ENCODE measurements at regions not wholly inside any gene's neighbourhood (a gene's known extent, or its start where the extent isn't known, plus 50 kb on each side); places are given as distances from the start of the nearest gene placed in this dataset.
A peak's percentile ranks its signal among the peaks of the same experiment; 100 is the strongest.

DNA sequence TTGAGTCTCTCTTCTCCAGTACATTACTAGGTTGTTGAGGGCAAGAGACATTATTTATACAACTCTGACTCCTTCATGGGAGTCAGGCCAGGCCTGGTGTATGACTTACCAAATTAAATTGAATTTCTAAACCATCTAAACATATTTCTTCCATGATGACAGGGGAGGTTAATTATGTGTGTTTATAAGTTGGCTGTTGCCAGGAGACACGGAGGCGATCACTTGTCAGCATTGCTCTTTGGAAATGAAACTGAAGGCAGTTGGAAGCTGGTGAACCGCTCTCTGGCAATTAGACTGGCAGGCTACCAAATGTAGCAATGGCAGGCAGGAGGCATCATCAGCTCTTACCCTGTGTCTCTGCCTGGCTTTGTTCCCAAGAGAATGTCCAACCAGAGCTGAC, 241.4 kb downstream of the KCNS3 start:
- TF ChIP-seq MXI1 (IDR thresholded peaks at IDR 0.05; ENCODE audit: borderline replicate concordance, low read depth, low read length) (no peak), RFX5 (IDR thresholded peaks at IDR 0.05; ENCODE audit: low read depth, low read length) (no peak), POLR2A (IDR thresholded peaks at IDR 0.05; ENCODE audit: low read depth, low read length) (no peak), CHD1 (IDR thresholded peaks at IDR 0.05; ENCODE audit: low read depth, low read length) (no peak), NFE2L2 (IDR thresholded peaks at IDR 0.05; ENCODE audit: low read depth, low read length) (no peak), SMC3 (IDR thresholded peaks at IDR 0.05; ENCODE audit: low read depth, low read length) (no peak), CEBPB (IDR thresholded peaks at IDR 0.05; ENCODE audit: low read depth, low read length) (peak; percentile 61), MAZ (IDR thresholded peaks at IDR 0.05; ENCODE audit: borderline replicate concordance, low read depth, low read length) (no peak)
- Histone ChIP-seq H3K18ac (ENCODE audit: low read depth, low read length) (no peak overlapping the region), H2AFZ (replicated peaks; ENCODE audit: low read length, poor library complexity) (peak overlapping the region; percentile 25), H3K4me1 (ENCODE audit: control insufficient read depth, insufficient read depth, low read length) (no peaks in the 10 kb centered on the region), H2BK20ac (ENCODE audit: low read depth, low read length) (peak overlapping the region; percentile 39; the same call in 1 of the 2 replicates), H4K20me1 (ENCODE audit: insufficient read depth, low read length) (no peaks in the 10 kb centered on the region), H3K4me3 (ENCODE audit: insufficient read depth, low read depth, low read length) (no peak overlapping the region), H3K9me3 (ENCODE audit: control insufficient read depth, insufficient read depth, low read length) (no peaks in the 10 kb centered on the region), H2BK120ac (ENCODE audit: low read depth, low read length) (no peak overlapping the region), H3K23ac (ENCODE audit: low read depth, low read length) (no peak overlapping the region), H2BK5ac (ENCODE audit: low read depth, low read length, poor library complexity, severe bottlenecking) (no peak overlapping the region), H3K36me3 (ENCODE audit: control insufficient read depth, insufficient read depth, low read length) (no peaks in the 10 kb centered on the region), H4K8ac (ENCODE audit: low read depth in 2 of 2, low read length in 2 of 2) (no peak overlapping the region), H3K56ac (ENCODE audit: extremely low read depth, insufficient read depth, low read length) (no peak overlapping the region), H3K27me3 (ENCODE audit: control insufficient read depth, insufficient read depth, low read length) (peaks cover 3% of the 10 kb centered on the region), H3K4ac (ENCODE audit: low read depth, low read length) (no peak overlapping the region), H3K14ac (replicated peaks; ENCODE audit: low read depth, low read length) (no peak overlapping the region), H3K9ac (ENCODE audit: low read depth, low read length) (no peak overlapping the region), H3K79me1 (ENCODE audit: low read depth in 1 of 2, low read length in 2 of 2) (no peaks in the 10 kb centered on the region), H2BK15ac (ENCODE audit: low read depth, low read length) (no peak overlapping the region), H3K9me1 (ENCODE audit: insufficient read depth, low read length) (no peaks in the 10 kb centered on the region; the same call in 1 of the 2 replicates), H3K4me2 (ENCODE audit: low read depth, low read length) (peak overlapping the region; percentile 43), H2AK9ac (replicated peaks; ENCODE audit: low read depth, low read length, poor library complexity) (no peak overlapping the region), H4K5ac (ENCODE audit: low read depth, low read length) (no peak overlapping the region), H4K91ac (ENCODE audit: insufficient read depth, low read depth, low read length) (no peak overlapping the region), H3K27ac (ENCODE audit: insufficient read depth, low read length) (no peak overlapping the region), H2AK5ac (ENCODE audit: low read depth, low read length) (no peak overlapping the region)
- CTCF ChIA-PET: interaction anchor here (1.0 to 2.1 kb wide), 3 partner anchors 14 to 29 kb away, joined by 3 to 6 read pairs (median 3); no protein-coding TSS in a partner anchor
- dilution Hi-C loops (cut with HindIII; ENCODE audit: low sequenced_read_pairs, unreplicated experiment): no loop called here
- ATAC-seq (ENCODE audit: low read depth): peak; percentile 71
- intact Hi-C loops (cut with micrococcal nuclease): loop anchor here (2.0 kb wide), 1 partner anchor 259 kb away; no protein-coding TSS in a partner anchor
- DNase-seq: peak; percentile 65
- in situ Hi-C loops (cut with MboI; ENCODE audit: low sequenced_read_pairs): no loop called here
- BruUV-seq (replicated peaks): no TSS peak
- POLR2A ChIA-PET (ENCODE audit: unreplicated experiment): no interaction called here
- 18% methylated on average over 3 of the region's 3 CpGs; no CpG with 5 or more reads in 1 of the 2 experiments for WGBS, 2 experiments (ENCODE audit: extremely low coverage in 2 of 2, insufficient read length in 1 of 2)

All from IMR-90 (cell line).